HEK293T (cell line): ENCODE measurements at regions not wholly inside any gene's neighbourhood (a gene's known extent, or its start where the extent isn't known, plus 50 kb on each side); places are given as distances from the start of the nearest gene placed in this dataset.

Source experiments
- ELF4 ChIP-seq: fragments of 450-650 bp; IDR thresholded peaks from 2 replicates; pipeline ENCODE4 v1.6.1; 2017; ENCODE audit warnings: antibody characterized with exemption
- FOXA1 ChIP-seq: fragments of 450-650 bp; IDR thresholded peaks from 2 replicates; pipeline ENCODE4 v1.6.1; 2016; ENCODE audit warnings: mild to moderate bottlenecking
- FOXM1 ChIP-seq: fragments of 450-650 bp; IDR thresholded peaks from 2 replicates; pipeline ENCODE4 v1.6.1; 2017; ENCODE audit warnings: mild to moderate bottlenecking, borderline replicate concordance
- L3MBTL2 ChIP-seq: fragments of 450-650 bp; conservative IDR thresholded peaks from 2 replicates; pipeline ENCODE4 v1.6.1; 2016; ENCODE audit warnings: mild to moderate bottlenecking
- SP1 ChIP-seq: fragments of 450-650 bp; IDR thresholded peaks from 2 replicates; pipeline ENCODE4 v1.6.1; 2017
- TARDBP ChIP-seq: fragments of 450-650 bp; IDR thresholded peaks from 2 replicates; pipeline ENCODE4 v1.6.1; 2016

DNA sequence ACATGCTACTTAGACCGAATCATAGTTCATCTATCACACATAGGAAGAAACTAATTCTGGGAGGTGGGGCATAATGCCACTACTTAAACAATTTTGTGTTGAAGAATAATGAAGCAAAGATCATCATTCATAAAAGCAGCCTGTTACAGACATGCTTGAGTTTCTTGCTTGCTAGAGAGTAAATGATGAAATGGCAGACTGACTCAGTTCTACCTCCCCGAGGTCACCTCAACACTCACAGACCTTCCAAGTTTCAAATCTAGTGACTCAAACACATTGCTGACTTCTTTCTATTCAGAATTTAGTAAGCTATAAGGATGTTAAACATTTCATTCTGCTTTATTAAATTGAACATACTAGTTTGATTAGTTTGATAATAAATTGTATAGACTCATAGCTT lies 636.5 kb upstream of the FRG1 start:
- TF ChIP-seq L3MBTL2: no peak
- no peak for TF ChIP-seq FOXA1
- no peak for TF ChIP-seq ELF4
- TF ChIP-seq FOXM1: no peak
- no peak for TF ChIP-seq SP1
- TF ChIP-seq TARDBP: no peak
